Suprapubic skin (tissue), 4 donors: ENCODE measurements at regions not wholly inside any gene's neighbourhood (a gene's known extent, or its start where the extent isn't known, plus 50 kb on each side); places are given as distances from the start of the nearest gene placed in this dataset.

Experiments used
- DNase-seq, 2 donors: peaks; one replicate each; pipeline ENCODE4 v3.0.0-alpha.2; 2019; ENCODE audit warnings: low spot score in 2 of 2
- H3K27ac ChIP-seq: fragments of 200-600 bp; sonication (generic); one replicate; pipeline ENCODE4 v1.5.1; 2019
- H3K27me3 ChIP-seq: fragments of 200-600 bp; sonication (generic); one replicate; pipeline ENCODE4 v1.5.1; 2019
- H3K36me3 ChIP-seq: fragments of 200-600 bp; sonication (generic); one replicate; pipeline ENCODE4 v1.5.1; 2019
- H3K4me1 ChIP-seq: fragments of 200-600 bp; sonication (generic); one replicate; pipeline ENCODE4 v1.5.1; 2019
- H3K4me3 ChIP-seq: fragments of 200-600 bp; sonication (generic); one replicate; pipeline ENCODE4 v1.5.1; 2019; ENCODE audit warnings: mild to moderate bottlenecking
- H3K9me3 ChIP-seq: fragments of 200-600 bp; sonication (generic); one replicate; pipeline ENCODE4 v1.5.1; 2019
- CTCF ChIP-seq, 2 donors: fragments of 200-600 bp in 1 of 2; fragments of 450-650 bp in 1 of 2; sonication (generic) in 1 of 2; IDR thresholded peaks; one replicate each; pipeline ENCODE4 v1.5.1; 2016 to 2019; ENCODE audit warnings: antibody characterized with exemption in 2 of 2, mild to moderate bottlenecking in 1 of 2, moderate library complexity in 1 of 2
- EP300 ChIP-seq: sonication (generic); formaldehyde crosslinking; IDR thresholded peaks from one replicate; pipeline ENCODE4 v1.6.1; 2017; ENCODE audit warnings: antibody characterized with exemption
- POLR2A ChIP-seq, 2 donors: fragments of 450-650 bp; IDR thresholded peaks; one replicate each; pipeline ENCODE4 v1.6.1; 2017; ENCODE audit warnings: antibody characterized with exemption in 2 of 2, mild to moderate bottlenecking in 2 of 2, moderate library complexity in 2 of 2
- POLR2AphosphoS5 ChIP-seq, 3 donors: sonication (generic); formaldehyde crosslinking; IDR thresholded peaks; one replicate each; pipeline ENCODE4 v1.6.1; 2017; ENCODE audit warnings: antibody characterized with exemption in 3 of 3
- WGBS: methylation state at CpG from one replicate; pipeline ENCODE4 v1.1.5; 2018; 5-methylcytosine and 5-hydroxymethylcytosine counted together

GRCh38 chr14:42141328-42141727 lies 534.7 kb downstream of the LRFN5 start:
- no peak overlapping the region for H3K4me3 ChIP-seq
- DNase-seq = no peak
- no peaks in the 10 kb centered on the region for H3K36me3 ChIP-seq
- no peaks in the 10 kb centered on the region for H3K9me3 ChIP-seq
- TF ChIP-seq CTCF (IDR thresholded peaks at IDR 0.05) (no peak), POLR2A (IDR thresholded peaks at IDR 0.05) (no peak), POLR2AphosphoS5 (IDR thresholded peaks at IDR 0.05) (no peak), EP300 (no peak)
- no peak overlapping the region for H3K27ac ChIP-seq
- WGBS = 88% methylated on average over 2 of the region's 2 CpGs
- H3K27me3 ChIP-seq = no peaks in the 10 kb centered on the region
- H3K4me1 ChIP-seq = no peaks in the 10 kb centered on the region

GRCh38 chr14:42140831-42141279 lies 534.2 kb downstream of the LRFN5 start:
- H3K4me3 ChIP-seq = no peak overlapping the region
- H3K4me1 ChIP-seq = no peaks in the 10 kb centered on the region
- H3K9me3 ChIP-seq = no peaks in the 10 kb centered on the region
- no peak for DNase-seq
- no peaks in the 10 kb centered on the region for H3K36me3 ChIP-seq
- TF ChIP-seq POLR2AphosphoS5 (IDR thresholded peaks at IDR 0.05) (no peak), CTCF (IDR thresholded peaks at IDR 0.05) (no peak), EP300 (no peak), POLR2A (IDR thresholded peaks at IDR 0.05) (no peak)
- no peak overlapping the region for H3K27ac ChIP-seq
- WGBS = 89% methylated on average over 1 of the region's 1 CpG
- H3K27me3 ChIP-seq = no peaks in the 10 kb centered on the region

GRCh38 chr14:42140001-42140400 lies 533.3 kb downstream of the LRFN5 start:
- H3K36me3 ChIP-seq = no peaks in the 10 kb centered on the region
- 83% methylated on average over 3 of the region's 3 CpGs for WGBS
- no peak overlapping the region for H3K27ac ChIP-seq
- no peaks in the 10 kb centered on the region for H3K9me3 ChIP-seq
- DNase-seq = no peak
- TF ChIP-seq CTCF (IDR thresholded peaks at IDR 0.05) = no peak
- no peak for TF ChIP-seq POLR2A (IDR thresholded peaks at IDR 0.05)
- no peak for TF ChIP-seq EP300
- no peak for TF ChIP-seq POLR2AphosphoS5 (IDR thresholded peaks at IDR 0.05)
- H3K4me3 ChIP-seq = no peak overlapping the region
- H3K27me3 ChIP-seq = no peaks in the 10 kb centered on the region
- H3K4me1 ChIP-seq = no peaks in the 10 kb centered on the region

GRCh38 chr14:42138406-42138805 lies 531.7 kb downstream of the LRFN5 start:
- Histone ChIP-seq H3K27me3 (no peaks in the 10 kb centered on the region), H3K4me3 (no peak overlapping the region), H3K36me3 (no peaks in the 10 kb centered on the region), H3K27ac (no peak overlapping the region), H3K9me3 (no peaks in the 10 kb centered on the region), H3K4me1 (no peaks in the 10 kb centered on the region)
- WGBS = 75% methylated on average over 1 of the region's 1 CpG
- DNase-seq = no peak
- TF ChIP-seq CTCF (IDR thresholded peaks at IDR 0.05) (no peak), POLR2AphosphoS5 (IDR thresholded peaks at IDR 0.05) (no peak), EP300 (no peak), POLR2A (IDR thresholded peaks at IDR 0.05) (no peak)

- Histone ChIP-seq H3K4me3 (no peak overlapping the region), H3K27me3 (no peaks in the 10 kb centered on the region), H3K27ac (no peak overlapping the region), H3K4me1 (no peaks in the 10 kb centered on the region), H3K9me3 (no peaks in the 10 kb centered on the region), H3K36me3 (no peaks in the 10 kb centered on the region)
- DNase-seq = no peak
- TF ChIP-seq POLR2AphosphoS5 (IDR thresholded peaks at IDR 0.05) = no peak
- TF ChIP-seq CTCF (IDR thresholded peaks at IDR 0.05) = no peak
- no peak for TF ChIP-seq POLR2A (IDR thresholded peaks at IDR 0.05)
- no peak for TF ChIP-seq EP300
Observed at GRCh38 chr14:42130815-42131214, 524.1 kb downstream of the LRFN5 start.
